GM21619 (cell line): ENCODE measurements at regions not wholly inside any gene's neighbourhood (a gene's known extent, or its start where the extent isn't known, plus 50 kb on each side); places are given as distances from the start of the nearest gene placed in this dataset.
"Not testable (repeated sequence)": the region's sequence is repeated elsewhere in the genome, so short reads cannot be mapped to it uniquely, and the experiment has no call there.

Experiments used
- ATAC-seq: cut with Tn5 transposase; IDR thresholded peaks from one replicate; pipeline ENCODE4 v1.9.1; 2021; ENCODE audit not compliant: unreplicated experiment

GRCh38 chr5:156226485-156226884 lies 100.5 kb upstream of the SGCD start:
- not testable (repeated sequence) for ATAC-seq

GRCh38 chr5:156230887-156231286 lies 96.1 kb upstream of the SGCD start:
- ATAC-seq, result no peak

DNA sequence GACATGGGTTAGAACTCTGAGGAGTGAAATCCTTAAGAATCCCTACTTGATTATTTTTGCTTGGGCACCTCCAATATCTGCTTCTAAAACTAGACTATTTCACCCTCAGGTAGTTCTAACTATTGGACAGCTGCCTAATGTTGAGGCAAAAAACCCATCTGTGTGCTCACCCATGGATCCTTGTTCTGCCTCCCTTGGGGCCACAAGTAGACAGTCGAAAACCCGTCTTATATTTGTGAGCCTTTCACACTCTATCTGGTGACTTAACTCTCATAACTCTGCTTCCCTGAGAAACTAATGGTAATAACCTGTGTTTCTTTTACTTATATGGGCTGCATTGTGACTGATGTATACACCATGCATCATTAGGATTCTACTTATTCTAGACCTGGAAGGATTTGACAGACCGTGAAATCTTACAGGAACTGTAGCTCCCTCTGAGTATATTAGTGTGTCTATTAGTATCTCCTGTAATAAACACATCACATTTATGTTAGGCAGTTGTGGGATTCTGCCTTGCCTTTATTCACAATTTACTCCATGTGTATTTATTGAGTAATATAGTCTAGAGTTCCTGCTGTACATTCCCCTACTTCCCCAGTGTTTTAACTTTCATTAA lies 94.6 kb upstream of the SGCD start:
- no peak for ATAC-seq

DNA sequence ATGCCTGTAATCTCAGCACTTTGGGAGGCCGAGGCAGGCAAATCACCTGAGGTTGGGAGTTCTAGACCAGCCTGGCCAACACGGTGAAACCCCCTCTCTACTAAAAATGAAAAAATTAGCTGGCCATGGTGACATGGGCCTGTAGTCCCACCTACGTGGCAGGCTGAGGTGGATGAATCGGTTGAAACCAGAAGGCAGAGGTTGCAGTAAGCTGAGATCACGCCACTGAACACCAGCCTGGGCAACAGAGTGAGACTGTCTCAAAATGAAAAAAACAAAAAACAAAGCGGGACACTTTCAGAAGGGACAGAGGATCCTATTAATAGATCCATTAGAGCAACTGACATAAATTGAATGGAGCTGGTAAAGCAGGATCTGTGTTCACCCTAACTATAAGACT lies 89.6 kb upstream of the SGCD start:
- ATAC-seq, result no peak

GRCh38 chr5:156239800-156240199 lies 87.2 kb upstream of the SGCD start:
- no peak for ATAC-seq

GRCh38 chr5:156240414-156240813 lies 86.5 kb upstream of the SGCD start:
- ATAC-seq, result no peak

- no peak for ATAC-seq
Observed at GRCh38 chr5:156241266-156241665, 85.7 kb upstream of the SGCD start.

DNA sequence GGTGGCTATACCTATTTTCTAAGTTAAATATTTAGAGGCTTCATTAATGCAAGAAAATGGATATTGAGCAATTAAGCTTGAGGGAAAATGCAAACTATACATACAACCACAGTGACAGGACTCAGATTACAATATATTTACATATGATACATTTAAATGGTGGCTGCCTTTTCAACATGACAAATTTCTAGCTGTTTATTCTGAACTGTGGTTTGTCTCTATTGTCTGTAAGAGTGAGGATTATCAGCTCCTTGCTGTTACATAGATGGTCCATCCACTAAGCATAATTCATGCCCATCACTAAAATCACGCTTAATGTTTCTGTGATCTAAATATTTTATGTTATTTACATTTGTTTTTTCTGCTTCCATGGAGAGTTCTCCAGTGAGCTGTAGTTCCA lies 81.1 kb upstream of the SGCD start:
- no peak for ATAC-seq

- no peak for ATAC-seq
Observed at GRCh38 chr5:156251076-156251475, 75.9 kb upstream of the SGCD start.

DNA sequence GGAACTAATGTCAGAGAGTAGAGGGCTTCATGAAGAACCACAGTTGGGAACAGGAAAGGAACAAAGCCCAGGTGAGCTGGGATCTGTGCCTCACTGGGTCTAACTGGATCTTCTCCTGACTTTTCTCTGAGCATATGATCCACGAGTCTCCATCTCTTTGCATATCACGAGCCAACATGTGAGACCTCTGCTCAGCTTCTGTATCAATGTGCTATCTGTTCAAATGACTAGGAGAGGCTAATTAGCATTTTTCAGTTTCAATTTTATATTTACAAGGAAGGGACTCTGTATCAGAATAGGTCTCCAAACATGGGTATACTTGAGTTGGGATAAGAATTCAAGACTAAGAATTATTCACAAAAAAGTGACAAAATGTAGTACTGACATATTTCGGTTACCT lies 73.8 kb upstream of the SGCD start:
- ATAC-seq, result no peak

DNA sequence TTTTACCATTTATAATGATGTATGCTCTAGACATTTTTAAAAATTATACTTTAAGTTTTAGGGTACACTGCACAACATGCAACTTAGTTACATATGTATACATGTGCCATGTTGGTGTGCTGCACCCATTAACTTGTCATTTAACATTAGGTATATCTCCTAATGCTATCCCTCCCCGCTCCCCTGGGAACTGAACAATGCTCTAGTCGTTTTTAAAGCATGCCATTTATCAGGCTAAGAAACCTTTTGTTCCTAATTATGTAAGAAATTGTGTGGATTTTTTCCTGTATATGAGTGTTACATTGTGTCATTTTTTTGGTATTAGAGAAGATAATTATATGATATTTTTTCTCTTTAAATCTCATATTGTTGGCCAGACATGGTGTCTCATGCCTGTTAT lies 72.8 kb upstream of the SGCD start:
- ATAC-seq, result no peak

DNA sequence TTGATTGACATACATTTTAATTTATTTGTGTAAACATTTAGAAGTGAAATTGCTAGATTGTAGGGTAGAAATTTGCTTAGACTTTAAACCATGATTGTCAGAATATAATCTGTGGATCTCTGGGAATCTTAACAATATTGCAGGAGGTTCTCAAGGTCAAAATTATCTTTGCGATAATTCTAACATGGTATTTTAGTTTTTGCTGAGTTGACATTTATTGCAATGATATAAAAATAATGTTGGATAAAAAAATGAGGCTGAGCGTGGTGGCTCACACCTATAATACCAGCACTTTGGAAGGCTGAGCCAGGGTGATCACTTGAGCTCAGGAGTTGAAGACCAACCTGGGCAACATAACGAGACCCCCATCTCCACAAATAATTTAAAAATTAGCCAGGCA lies 70.3 kb upstream of the SGCD start:
- no peak for ATAC-seq

GRCh38 chr5:156258934-156259333 lies 68.0 kb upstream of the SGCD start:
- no peak for ATAC-seq

DNA sequence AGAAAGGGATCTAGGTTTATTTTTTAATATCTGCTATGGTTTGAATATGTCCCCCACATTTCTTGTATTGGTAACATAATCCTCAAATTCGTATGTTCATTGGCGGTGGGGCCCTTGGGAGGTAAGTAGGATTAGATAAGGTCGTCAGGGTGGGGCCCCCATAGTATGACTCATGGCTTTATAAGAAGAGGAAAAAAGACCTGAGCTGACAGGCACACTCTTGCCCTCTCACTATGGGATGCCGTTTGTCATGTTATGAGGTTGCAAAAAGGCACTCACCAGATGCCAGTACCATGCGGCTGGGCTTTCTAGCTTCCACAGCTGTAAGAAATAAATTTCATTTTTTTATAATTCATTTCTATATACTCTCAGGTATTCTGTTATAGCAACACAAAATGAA lies 67.3 kb upstream of the SGCD start:
- no peak for ATAC-seq

- ATAC-seq, result no peak
Observed at GRCh38 chr5:156261275-156261939, 65.6 kb upstream of the SGCD start.

DNA sequence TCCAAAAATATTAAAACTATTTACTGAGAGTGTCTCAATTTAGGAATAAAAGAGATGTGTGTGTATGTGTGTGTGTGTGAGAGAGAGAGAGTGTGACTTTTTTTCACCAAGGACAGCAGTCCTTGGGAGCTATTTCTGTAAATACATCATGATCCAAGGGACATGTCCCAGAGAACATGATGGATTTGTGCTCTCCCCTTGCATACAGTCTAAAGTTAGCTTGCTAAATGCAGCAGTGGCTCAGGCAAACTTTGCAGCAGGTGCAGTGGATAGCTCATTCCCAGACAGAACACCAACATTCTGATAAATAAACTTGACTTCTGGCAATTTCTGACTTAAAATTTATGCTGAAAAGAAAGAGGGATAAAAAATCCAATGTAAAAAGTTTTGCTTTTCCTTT lies 55.4 kb upstream of the SGCD start:
- ATAC-seq, result no peak

GRCh38 chr5:156272139-156272538 lies 54.8 kb upstream of the SGCD start:
- no peak for ATAC-seq

GRCh38 chr5:156273325-156273724 lies 53.6 kb upstream of the SGCD start:
- ATAC-seq, result no peak

GRCh38 chr5:156274453-156274852 lies 52.5 kb upstream of the SGCD start:
- ATAC-seq, result no peak
